ENCODE measurements at regions not wholly inside any gene's neighbourhood (a gene's known extent, or its start where the extent isn't known, plus 50 kb on each side); places are given as distances from the start of the nearest gene placed in this dataset.

- Histone ChIP-seq H3K9me2 (replicated peaks; ENCODE audit: insufficient read depth, low read length) (no peaks in the 10 kb centered on the region), H3K79me2 (ENCODE audit: low read length) (no peaks in the 10 kb centered on the region), H3K36me3 (ENCODE audit: insufficient read depth, low read length) (no peaks in the 10 kb centered on the region), H3K9me3 (ENCODE audit: low read length) (peaks cover 2% of the 10 kb centered on the region; the same call in 1 of the 2 replicates), H3K4me2 (ENCODE audit: low read depth, low read length, poor library complexity, severe bottlenecking) (no peak overlapping the region), H3K27ac (ENCODE audit: low read length) (no peak overlapping the region), H3K4me3 (ENCODE audit: low read length) (no peak overlapping the region), H3K27me3 (ENCODE audit: low read length) (no peaks in the 10 kb centered on the region), H3K9ac (ENCODE audit: low read length) (no peak overlapping the region), H3K4me1 (ENCODE audit: low read length) (no peaks in the 10 kb centered on the region), H4K20me1 (ENCODE audit: insufficient read depth, low read depth, low read length) (no peaks in the 10 kb centered on the region), H2AFZ (ENCODE audit: low read length) (no peak overlapping the region)
- DNase-seq = no peak
Observed at GRCh38 chr12:124111006-124111405, 138.0 kb downstream of the ZNF664 start.

- no peak overlapping the region for H3K4me2 ChIP-seq (ENCODE audit: low read depth, low read length, poor library complexity, severe bottlenecking)
Observed at GRCh38 chr12:124114316-124114715, 141.3 kb downstream of the ZNF664 start.

GRCh38 chr12:124115496-124115895, 142.5 kb downstream of the ZNF664 start:
- DNase-seq = peak; percentile 2
- no peaks in the 10 kb centered on the region for H4K20me1 ChIP-seq (ENCODE audit: insufficient read depth, low read depth, low read length)
- no peaks in the 10 kb centered on the region for H3K79me2 ChIP-seq (ENCODE audit: low read length)
- no peaks in the 10 kb centered on the region for H3K36me3 ChIP-seq (ENCODE audit: insufficient read depth, low read length)
- H3K9me3 ChIP-seq (ENCODE audit: low read length) = peaks cover 2% of the 10 kb centered on the region; the same call in 1 of the 2 replicates
- H3K9ac ChIP-seq (ENCODE audit: low read length) = no peak overlapping the region
- H3K9me2 ChIP-seq (replicated peaks; ENCODE audit: insufficient read depth, low read length) = no peaks in the 10 kb centered on the region
- H3K27ac ChIP-seq (ENCODE audit: low read length) = no peak overlapping the region
- no peak overlapping the region for H3K4me3 ChIP-seq (ENCODE audit: low read length)
- H3K27me3 ChIP-seq (ENCODE audit: low read length) = no peaks in the 10 kb centered on the region; the same call in 1 of the 2 replicates
- H3K4me2 ChIP-seq (ENCODE audit: low read depth, low read length, poor library complexity, severe bottlenecking) = no peak overlapping the region
- H2AFZ ChIP-seq (ENCODE audit: low read length) = no peak overlapping the region
- no peaks in the 10 kb centered on the region for H3K4me1 ChIP-seq (ENCODE audit: low read length)

More at GRCh38 chr12:124114316-124114715, 141.3 kb downstream of the ZNF664 start:
- Histone ChIP-seq H3K4me3 (ENCODE audit: low read length) (no peak overlapping the region), H3K9ac (ENCODE audit: low read length) (no peak overlapping the region), H3K9me2 (replicated peaks; ENCODE audit: insufficient read depth, low read length) (no peaks in the 10 kb centered on the region), H2AFZ (ENCODE audit: low read length) (no peak overlapping the region), H3K27me3 (ENCODE audit: low read length) (no peaks in the 10 kb centered on the region; the same call in 1 of the 2 replicates), H3K36me3 (ENCODE audit: insufficient read depth, low read length) (no peaks in the 10 kb centered on the region), H3K27ac (ENCODE audit: low read length) (no peak overlapping the region), H3K79me2 (ENCODE audit: low read length) (no peaks in the 10 kb centered on the region), H3K9me3 (ENCODE audit: low read length) (peaks cover 2% of the 10 kb centered on the region; the same call in 1 of the 2 replicates), H3K4me1 (ENCODE audit: low read length) (no peaks in the 10 kb centered on the region), H4K20me1 (ENCODE audit: insufficient read depth, low read depth, low read length) (no peaks in the 10 kb centered on the region)
- peak; percentile 28 for DNase-seq

- Histone ChIP-seq H3K9me3 (ENCODE audit: low read length) (peaks cover 2% of the 10 kb centered on the region; the same call in 1 of the 2 replicates), H3K9ac (ENCODE audit: low read length) (no peak overlapping the region), H4K20me1 (ENCODE audit: insufficient read depth, low read depth, low read length) (no peaks in the 10 kb centered on the region), H2AFZ (ENCODE audit: low read length) (no peak overlapping the region), H3K36me3 (ENCODE audit: insufficient read depth, low read length) (no peaks in the 10 kb centered on the region), H3K27me3 (ENCODE audit: low read length) (no peaks in the 10 kb centered on the region; the same call in 1 of the 2 replicates), H3K4me3 (ENCODE audit: low read length) (no peak overlapping the region), H3K4me1 (ENCODE audit: low read length) (no peaks in the 10 kb centered on the region), H3K4me2 (ENCODE audit: low read depth, low read length, poor library complexity, severe bottlenecking) (no peak overlapping the region), H3K9me2 (replicated peaks; ENCODE audit: insufficient read depth, low read length) (no peaks in the 10 kb centered on the region), H3K79me2 (ENCODE audit: low read length) (no peaks in the 10 kb centered on the region), H3K27ac (ENCODE audit: low read length) (no peak overlapping the region)
- no peak for DNase-seq
Observed at GRCh38 chr12:124115976-124116690, 143.1 kb downstream of the ZNF664 start.

- Histone ChIP-seq H3K27ac (ENCODE audit: low read length) (no peak overlapping the region), H3K36me3 (ENCODE audit: insufficient read depth, low read length) (no peaks in the 10 kb centered on the region), H3K27me3 (ENCODE audit: low read length) (no peaks in the 10 kb centered on the region; the same call in 1 of the 2 replicates)
Observed at GRCh38 chr12:124120739-124121138, 147.7 kb downstream of the ZNF664 start.

GRCh38 chr12:124122722-124123121, 149.7 kb downstream of the ZNF664 start:
- Histone ChIP-seq H3K9me3 (ENCODE audit: low read length) (no peaks in the 10 kb centered on the region), H3K4me3 (ENCODE audit: low read length) (no peak overlapping the region), H3K36me3 (ENCODE audit: insufficient read depth, low read length) (no peaks in the 10 kb centered on the region), H3K9ac (ENCODE audit: low read length) (no peak overlapping the region), H3K4me2 (ENCODE audit: low read depth, low read length, poor library complexity, severe bottlenecking) (no peak overlapping the region), H3K27me3 (ENCODE audit: low read length) (no peaks in the 10 kb centered on the region; the same call in 1 of the 2 replicates), H3K27ac (ENCODE audit: low read length) (no peak overlapping the region), H3K4me1 (ENCODE audit: low read length) (no peaks in the 10 kb centered on the region), H3K9me2 (replicated peaks; ENCODE audit: insufficient read depth, low read length) (no peaks in the 10 kb centered on the region), H4K20me1 (ENCODE audit: insufficient read depth, low read depth, low read length) (no peaks in the 10 kb centered on the region), H2AFZ (ENCODE audit: low read length) (no peak overlapping the region), H3K79me2 (ENCODE audit: low read length) (no peaks in the 10 kb centered on the region)
- no peak for DNase-seq

More at GRCh38 chr12:124120739-124121138, 147.7 kb downstream of the ZNF664 start:
- no peaks in the 10 kb centered on the region for H3K79me2 ChIP-seq (ENCODE audit: low read length)
- no peaks in the 10 kb centered on the region for H3K9me2 ChIP-seq (replicated peaks; ENCODE audit: insufficient read depth, low read length)
- no peaks in the 10 kb centered on the region for H3K9me3 ChIP-seq (ENCODE audit: low read length)
- H2AFZ ChIP-seq (ENCODE audit: low read length) = no peak overlapping the region
- H3K4me2 ChIP-seq (ENCODE audit: low read depth, low read length, poor library complexity, severe bottlenecking) = no peak overlapping the region
- H4K20me1 ChIP-seq (ENCODE audit: insufficient read depth, low read depth, low read length) = no peaks in the 10 kb centered on the region
- no peak for DNase-seq
- no peaks in the 10 kb centered on the region for H3K4me1 ChIP-seq (ENCODE audit: low read length)
- no peak overlapping the region for H3K9ac ChIP-seq (ENCODE audit: low read length)
- no peak overlapping the region for H3K4me3 ChIP-seq (ENCODE audit: low read length)

- no peak overlapping the region for H2AFZ ChIP-seq (ENCODE audit: low read length)
- H3K4me1 ChIP-seq (ENCODE audit: low read length) = no peaks in the 10 kb centered on the region
- H3K4me2 ChIP-seq (ENCODE audit: low read depth, low read length, poor library complexity, severe bottlenecking) = no peak overlapping the region
- no peak for DNase-seq
- H3K36me3 ChIP-seq (ENCODE audit: insufficient read depth, low read length) = no peaks in the 10 kb centered on the region
- no peak overlapping the region for H3K9ac ChIP-seq (ENCODE audit: low read length)
- H3K4me3 ChIP-seq (ENCODE audit: low read length) = no peak overlapping the region
- no peaks in the 10 kb centered on the region for H4K20me1 ChIP-seq (ENCODE audit: insufficient read depth, low read depth, low read length)
- no peaks in the 10 kb centered on the region; the same call in 1 of the 2 replicates for H3K27me3 ChIP-seq (ENCODE audit: low read length)
- H3K79me2 ChIP-seq (ENCODE audit: low read length) = no peaks in the 10 kb centered on the region
- no peak overlapping the region for H3K27ac ChIP-seq (ENCODE audit: low read length)
- H3K9me3 ChIP-seq (ENCODE audit: low read length) = no peaks in the 10 kb centered on the region
- H3K9me2 ChIP-seq (replicated peaks; ENCODE audit: insufficient read depth, low read length) = no peaks in the 10 kb centered on the region
Observed at GRCh38 chr12:124123296-124124000, 150.4 kb downstream of the ZNF664 start.

GRCh38 chr12:124125203-124125871, 152.3 kb downstream of the ZNF664 start:
- no peaks in the 10 kb centered on the region for H3K79me2 ChIP-seq (ENCODE audit: low read length)
- no peaks in the 10 kb centered on the region for H3K9me2 ChIP-seq (replicated peaks; ENCODE audit: insufficient read depth, low read length)
- no peak overlapping the region for H3K27ac ChIP-seq (ENCODE audit: low read length)
- DNase-seq = no peak
- H3K36me3 ChIP-seq (ENCODE audit: insufficient read depth, low read length) = no peaks in the 10 kb centered on the region
- no peaks in the 10 kb centered on the region for H3K4me1 ChIP-seq (ENCODE audit: low read length)
- no peak overlapping the region for H2AFZ ChIP-seq (ENCODE audit: low read length)
- H3K4me2 ChIP-seq (ENCODE audit: low read depth, low read length, poor library complexity, severe bottlenecking) = no peak overlapping the region
- no peaks in the 10 kb centered on the region for H3K9me3 ChIP-seq (ENCODE audit: low read length)
- H3K9ac ChIP-seq (ENCODE audit: low read length) = no peak overlapping the region
- H3K27me3 ChIP-seq (ENCODE audit: low read length) = no peaks in the 10 kb centered on the region
- no peaks in the 10 kb centered on the region for H4K20me1 ChIP-seq (ENCODE audit: insufficient read depth, low read depth, low read length)
- H3K4me3 ChIP-seq (ENCODE audit: low read length) = no peak overlapping the region

Data from Karpas-422 (cell line).